ENCODE measurements at regions not wholly inside any gene's neighbourhood (a gene's known extent, or its start where the extent isn't known, plus 50 kb on each side); places are given as distances from the start of the nearest gene placed in this dataset.
"Not testable (repeated sequence)": the region's sequence is repeated elsewhere in the genome, so short reads cannot be mapped to it uniquely, and the experiment has no call there.

- no peak overlapping the region for H3K4me3 ChIP-seq (ENCODE audit: insufficient read depth, low read depth, low read length)
- no peak overlapping the region for H3K27ac ChIP-seq (ENCODE audit: insufficient read depth, low read depth, low read length, poor library complexity, severe bottlenecking)
- H3K9me3 ChIP-seq (ENCODE audit: control insufficient read depth, low read length), result no peaks in the 10 kb centered on the region
- H3K4me1 ChIP-seq (ENCODE audit: control insufficient read depth, insufficient read depth, low read length), result no peaks in the 10 kb centered on the region
- no peaks in the 10 kb centered on the region for H3K36me3 ChIP-seq (ENCODE audit: control insufficient read depth, insufficient read depth, low read length)
- no peaks in the 10 kb centered on the region for H3K27me3 ChIP-seq (ENCODE audit: control insufficient read depth, insufficient read depth, low read length, poor library complexity, severe bottlenecking)
These were observed 1271.0 kb downstream of the BRINP3 start for GRCh38 chr1:189206617-189207016.

- no peaks in the 10 kb centered on the region for H3K36me3 ChIP-seq (ENCODE audit: control insufficient read depth, insufficient read depth, low read length)
- WGBS, 2 experiments, result 78 to 79% methylated on average over 3 of the region's 3 CpGs
- H3K4me3 ChIP-seq (ENCODE audit: insufficient read depth, low read depth, low read length), result no peak overlapping the region
- no peak overlapping the region for H3K27ac ChIP-seq (ENCODE audit: insufficient read depth, low read depth, low read length, poor library complexity, severe bottlenecking)
- H3K4me1 ChIP-seq (ENCODE audit: control insufficient read depth, insufficient read depth, low read length), result no peaks in the 10 kb centered on the region
- H3K27me3 ChIP-seq (ENCODE audit: control insufficient read depth, insufficient read depth, low read length, poor library complexity, severe bottlenecking), result no peaks in the 10 kb centered on the region
- H3K9me3 ChIP-seq (ENCODE audit: control insufficient read depth, low read length), result no peaks in the 10 kb centered on the region
These were observed 1265.9 kb downstream of the BRINP3 start for GRCh38 chr1:189211742-189212141.

DNA sequence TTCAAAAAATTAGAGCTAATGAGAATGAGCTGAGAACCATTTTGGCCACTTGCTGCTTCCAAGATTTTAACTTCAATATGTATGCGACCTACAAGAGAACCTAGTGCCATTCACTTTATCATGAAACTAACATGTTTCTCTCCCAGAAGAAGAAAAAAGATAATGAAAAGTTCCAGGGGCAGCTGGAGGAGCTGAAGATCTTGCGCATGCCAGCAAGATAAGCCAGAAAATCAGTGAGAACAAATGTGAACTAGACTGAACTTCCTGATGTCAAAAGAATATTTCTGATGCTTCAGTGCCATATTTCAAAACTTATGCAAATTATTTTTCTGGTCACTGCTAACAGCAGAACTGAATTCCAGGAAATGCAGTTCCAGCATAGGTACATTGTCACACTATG, 1265.1 kb downstream of the BRINP3 start:
- no peak overlapping the region for H3K27ac ChIP-seq (ENCODE audit: insufficient read depth, low read depth, low read length, poor library complexity, severe bottlenecking)
- H3K36me3 ChIP-seq (ENCODE audit: control insufficient read depth, insufficient read depth, low read length), result no peaks in the 10 kb centered on the region
- 91 to 96% methylated on average over 2 of the region's 2 CpGs for WGBS, 2 experiments
- H3K27me3 ChIP-seq (ENCODE audit: control insufficient read depth, insufficient read depth, low read length, poor library complexity, severe bottlenecking), result no peaks in the 10 kb centered on the region
- no peak overlapping the region for H3K4me3 ChIP-seq (ENCODE audit: insufficient read depth, low read depth, low read length)
- no peaks in the 10 kb centered on the region for H3K9me3 ChIP-seq (ENCODE audit: control insufficient read depth, low read length)
- no peaks in the 10 kb centered on the region for H3K4me1 ChIP-seq (ENCODE audit: control insufficient read depth, insufficient read depth, low read length)

DNA sequence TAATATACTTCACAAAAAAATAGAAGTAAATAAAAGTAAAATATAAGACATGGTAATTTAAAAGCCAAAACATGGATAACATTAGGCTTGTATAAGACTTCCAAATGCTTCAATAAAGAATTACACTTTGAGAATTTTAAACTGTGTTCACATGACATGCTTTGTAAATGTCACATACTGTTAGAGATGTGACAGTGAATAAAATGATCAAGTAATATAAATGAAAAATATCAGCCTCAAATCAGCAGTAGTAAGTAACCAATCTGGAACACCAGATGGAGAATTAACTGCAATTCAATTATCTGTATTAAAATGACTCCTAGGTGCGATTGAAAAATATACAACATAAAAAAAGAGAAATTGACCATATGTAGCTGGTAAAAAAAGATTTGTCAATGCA, 1260.8 kb downstream of the BRINP3 start:
- Histone ChIP-seq H3K9me3 (ENCODE audit: control insufficient read depth, low read length) (no peaks in the 10 kb centered on the region), H3K27ac (ENCODE audit: insufficient read depth, low read depth, low read length, poor library complexity, severe bottlenecking) (no peak overlapping the region), H3K36me3 (ENCODE audit: control insufficient read depth, insufficient read depth, low read length) (no peaks in the 10 kb centered on the region), H3K4me3 (ENCODE audit: insufficient read depth, low read depth, low read length) (no peak overlapping the region), H3K4me1 (ENCODE audit: control insufficient read depth, insufficient read depth, low read length) (no peaks in the 10 kb centered on the region), H3K27me3 (ENCODE audit: control insufficient read depth, insufficient read depth, low read length, poor library complexity, severe bottlenecking) (no peaks in the 10 kb centered on the region)
- 100% methylated on average over 1 of the region's 1 CpG; no CpG with 5 or more reads in 1 of the 2 experiments for WGBS, 2 experiments

DNA sequence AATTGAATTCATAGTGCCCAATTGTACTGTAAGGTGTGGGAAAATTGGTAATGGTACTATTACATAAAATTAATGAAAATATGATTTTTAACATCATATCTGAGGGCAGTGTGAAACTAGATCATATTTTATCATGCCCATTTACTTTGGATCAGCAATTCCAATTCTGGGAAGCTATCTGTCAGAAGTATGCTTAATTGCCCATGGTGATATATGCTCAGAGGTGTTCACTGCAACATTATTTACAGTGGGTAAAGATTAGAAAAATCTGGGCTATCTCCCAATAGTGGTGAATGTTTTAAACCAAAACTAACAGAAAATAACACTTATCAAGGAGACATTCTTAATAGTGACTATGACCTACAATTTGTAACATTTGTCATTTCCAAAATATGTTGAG, 1260.0 kb downstream of the BRINP3 start:
- H3K4me1 ChIP-seq (ENCODE audit: control insufficient read depth, insufficient read depth, low read length), result no peaks in the 10 kb centered on the region
- H3K27ac ChIP-seq (ENCODE audit: insufficient read depth, low read depth, low read length, poor library complexity, severe bottlenecking), result no peak overlapping the region
- H3K9me3 ChIP-seq (ENCODE audit: control insufficient read depth, low read length), result no peaks in the 10 kb centered on the region
- no peaks in the 10 kb centered on the region for H3K36me3 ChIP-seq (ENCODE audit: control insufficient read depth, insufficient read depth, low read length)
- H3K4me3 ChIP-seq (ENCODE audit: insufficient read depth, low read depth, low read length), result no peak overlapping the region
- H3K27me3 ChIP-seq (ENCODE audit: control insufficient read depth, insufficient read depth, low read length, poor library complexity, severe bottlenecking), result no peaks in the 10 kb centered on the region

DNA sequence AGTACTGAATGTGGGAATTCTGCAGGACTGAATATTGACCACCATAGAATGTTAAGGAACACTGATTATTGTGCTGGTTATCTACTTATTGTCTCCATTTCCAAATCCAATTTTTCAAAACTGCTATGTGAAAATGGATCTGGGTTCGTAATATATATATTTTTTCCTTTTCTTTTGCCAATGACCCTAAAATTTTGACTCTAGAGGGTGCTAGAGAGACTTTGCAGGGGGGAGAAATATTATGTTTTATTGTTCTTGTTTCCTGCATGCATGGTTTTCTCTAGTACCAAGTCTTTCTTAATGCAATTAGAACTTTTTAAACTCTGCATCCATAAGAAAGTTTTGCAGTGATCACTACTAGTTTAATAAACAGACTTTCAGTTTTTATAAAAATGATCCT, 1256.9 kb downstream of the BRINP3 start:
- Histone ChIP-seq H3K4me1 (ENCODE audit: control insufficient read depth, insufficient read depth, low read length) (no peaks in the 10 kb centered on the region), H3K9me3 (ENCODE audit: control insufficient read depth, low read length) (no peaks in the 10 kb centered on the region), H3K4me3 (ENCODE audit: insufficient read depth, low read depth, low read length) (no peak overlapping the region), H3K36me3 (ENCODE audit: control insufficient read depth, insufficient read depth, low read length) (no peaks in the 10 kb centered on the region), H3K27me3 (ENCODE audit: control insufficient read depth, insufficient read depth, low read length, poor library complexity, severe bottlenecking) (no peaks in the 10 kb centered on the region), H3K27ac (ENCODE audit: insufficient read depth, low read depth, low read length, poor library complexity, severe bottlenecking) (no peak overlapping the region)
- no CpG with 5 or more reads among the region's 1 CpG for WGBS, 2 experiments

GRCh38 chr1:189225794-189226145, 1251.9 kb downstream of the BRINP3 start:
- not testable (repeated sequence) for H3K36me3 ChIP-seq (ENCODE audit: control insufficient read depth, insufficient read depth, low read length); H3K4me3 ChIP-seq (ENCODE audit: insufficient read depth, low read depth, low read length); H3K27ac ChIP-seq (ENCODE audit: insufficient read depth, low read depth, low read length, poor library complexity, severe bottlenecking); H3K27me3 ChIP-seq (ENCODE audit: control insufficient read depth, insufficient read depth, low read length, poor library complexity, severe bottlenecking); H3K4me1 ChIP-seq (ENCODE audit: control insufficient read depth, insufficient read depth, low read length); H3K9me3 ChIP-seq (ENCODE audit: control insufficient read depth, low read length)
- 91 to 94% methylated on average over 28 of the region's 28 CpGs for WGBS, 2 experiments

DNA sequence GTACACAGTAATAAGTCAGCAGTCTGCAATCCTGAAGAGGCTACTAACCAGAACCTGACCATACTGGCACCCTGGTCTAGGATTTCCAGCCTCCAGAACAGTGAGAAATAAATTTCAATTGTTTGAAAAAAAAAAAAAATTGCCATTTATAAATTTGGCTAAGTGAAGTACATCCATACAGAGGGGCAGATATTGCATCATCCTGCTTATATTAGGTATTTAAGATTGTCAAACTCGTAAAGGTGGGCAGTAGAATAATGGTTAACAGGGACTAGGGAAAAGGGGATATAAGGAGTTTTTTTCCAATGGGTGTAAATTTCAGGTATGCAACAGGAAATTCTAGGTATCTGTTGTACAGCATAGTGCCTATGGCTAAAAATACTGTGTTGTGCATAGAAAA, 1250.9 kb downstream of the BRINP3 start:
- H3K9me3 ChIP-seq (ENCODE audit: control insufficient read depth, low read length), result no peaks in the 10 kb centered on the region
- no peak overlapping the region for H3K4me3 ChIP-seq (ENCODE audit: insufficient read depth, low read depth, low read length)
- 95 to 98% methylated on average over 1 of the region's 1 CpG for WGBS, 2 experiments
- no peaks in the 10 kb centered on the region for H3K4me1 ChIP-seq (ENCODE audit: control insufficient read depth, insufficient read depth, low read length)
- H3K27me3 ChIP-seq (ENCODE audit: control insufficient read depth, insufficient read depth, low read length, poor library complexity, severe bottlenecking), result no peaks in the 10 kb centered on the region
- H3K36me3 ChIP-seq (ENCODE audit: control insufficient read depth, insufficient read depth, low read length), result no peaks in the 10 kb centered on the region
- no peak overlapping the region for H3K27ac ChIP-seq (ENCODE audit: insufficient read depth, low read depth, low read length, poor library complexity, severe bottlenecking)

DNA sequence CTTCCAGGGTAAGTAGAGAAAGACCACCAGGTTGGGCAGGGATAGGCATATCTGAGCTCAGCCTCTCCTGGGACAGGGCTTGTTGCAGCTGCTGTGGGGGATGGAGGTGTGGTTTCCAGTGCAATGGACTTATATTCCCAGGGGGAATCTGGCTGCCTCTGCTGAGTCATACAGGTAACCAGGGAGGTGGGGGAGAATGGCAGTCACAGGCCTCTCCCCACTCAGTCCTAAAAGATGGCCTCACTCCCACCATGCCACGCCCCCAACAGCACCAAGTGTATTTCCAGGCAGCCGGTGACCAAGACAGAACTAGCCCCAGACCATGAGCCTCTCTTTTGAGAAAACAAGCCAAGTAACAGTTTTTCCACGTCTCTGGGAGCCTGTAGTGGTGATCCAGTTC, 1240.7 kb downstream of the BRINP3 start:
- Histone ChIP-seq H3K4me1 (ENCODE audit: control insufficient read depth, insufficient read depth, low read length) (no peaks in the 10 kb centered on the region), H3K36me3 (ENCODE audit: control insufficient read depth, insufficient read depth, low read length) (no peaks in the 10 kb centered on the region), H3K27ac (ENCODE audit: insufficient read depth, low read depth, low read length, poor library complexity, severe bottlenecking) (no peak overlapping the region), H3K4me3 (ENCODE audit: insufficient read depth, low read depth, low read length) (no peak overlapping the region), H3K27me3 (ENCODE audit: control insufficient read depth, insufficient read depth, low read length, poor library complexity, severe bottlenecking) (no peaks in the 10 kb centered on the region), H3K9me3 (ENCODE audit: control insufficient read depth, low read length) (no peaks in the 10 kb centered on the region)
- 91 to 94% methylated on average over 3 of the region's 3 CpGs for WGBS, 2 experiments

DNA sequence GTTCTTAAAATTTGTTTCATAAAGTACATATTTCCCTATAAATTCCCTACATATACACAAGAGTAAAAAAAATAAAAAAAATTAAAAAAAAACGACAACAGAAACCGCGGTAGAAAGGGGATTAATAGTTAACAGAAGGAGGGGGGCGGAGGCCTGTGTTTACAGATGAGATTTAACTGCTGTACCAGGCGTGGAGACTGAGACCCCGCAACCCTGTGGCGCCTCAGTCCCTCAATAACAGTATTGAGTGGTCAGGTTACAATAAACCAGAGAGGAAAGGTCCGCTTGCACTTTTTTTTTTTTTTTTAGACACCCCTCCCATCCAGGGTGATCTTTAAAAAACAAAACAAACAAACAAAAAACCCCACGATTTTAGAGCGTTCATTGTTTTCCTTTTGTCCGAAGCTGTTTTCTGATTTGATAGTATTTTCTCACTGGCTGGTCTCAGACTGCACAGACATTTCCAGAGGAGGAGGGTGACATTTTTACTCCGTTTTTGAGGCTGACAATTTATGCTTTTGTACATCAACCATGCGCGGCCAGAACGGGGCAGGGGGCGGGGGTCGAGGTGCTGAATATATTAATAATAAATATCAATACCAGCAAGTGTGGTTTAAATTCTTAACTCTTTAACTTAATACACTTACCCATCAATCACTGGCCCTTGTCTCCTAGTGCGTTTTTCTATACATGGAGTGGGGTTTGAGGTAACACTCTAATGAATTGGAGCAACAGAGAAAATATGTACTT, 1223.9 kb downstream of the BRINP3 start:
- H3K27ac ChIP-seq (ENCODE audit: insufficient read depth, low read depth, low read length, poor library complexity, severe bottlenecking), result no peak overlapping the region
- no peaks in the 10 kb centered on the region for H3K9me3 ChIP-seq (ENCODE audit: control insufficient read depth, low read length)
- H3K27me3 ChIP-seq (ENCODE audit: control insufficient read depth, insufficient read depth, low read length, poor library complexity, severe bottlenecking), result no peaks in the 10 kb centered on the region
- no peaks in the 10 kb centered on the region for H3K4me1 ChIP-seq (ENCODE audit: control insufficient read depth, insufficient read depth, low read length)
- 95% methylated on average over 12 of the region's 18 CpGs for WGBS, 2 experiments
- no peaks in the 10 kb centered on the region for H3K36me3 ChIP-seq (ENCODE audit: control insufficient read depth, insufficient read depth, low read length)
- H3K4me3 ChIP-seq (ENCODE audit: insufficient read depth, low read depth, low read length), result no peak overlapping the region

- H3K27ac ChIP-seq (ENCODE audit: insufficient read depth, low read depth, low read length, poor library complexity, severe bottlenecking); H3K27me3 ChIP-seq (ENCODE audit: control insufficient read depth, insufficient read depth, low read length, poor library complexity, severe bottlenecking): not testable (repeated sequence)
- 93% methylated on average over 1 of the region's 1 CpG for WGBS, 2 experiments
These were observed 1216.5 kb downstream of the BRINP3 start for GRCh38 chr1:189261128-189261527.

More at GRCh38 chr1:189261128-189261527, 1216.5 kb downstream of the BRINP3 start:
- not testable (repeated sequence) for H3K4me1 ChIP-seq (ENCODE audit: control insufficient read depth, insufficient read depth, low read length); H3K36me3 ChIP-seq (ENCODE audit: control insufficient read depth, insufficient read depth, low read length); H3K9me3 ChIP-seq (ENCODE audit: control insufficient read depth, low read length); H3K4me3 ChIP-seq (ENCODE audit: insufficient read depth, low read depth, low read length)
